ENCODE measurements at regions not wholly inside any gene's neighbourhood (a gene's known extent, or its start where the extent isn't known, plus 50 kb on each side); places are given as distances from the start of the nearest gene placed in this dataset.

- no peak for DNase-seq (ENCODE audit: low spot score)
Measured at GRCh38 chr2:67041051-67041450, 356.1 kb upstream of the ETAA1 start.

GRCh38 chr2:67043781-67044478 lies 353.2 kb upstream of the ETAA1 start:
- DNase-seq (ENCODE audit: low spot score): no peak

- no peak for DNase-seq (ENCODE audit: low spot score)
Measured at GRCh38 chr2:67046591-67046990, 350.5 kb upstream of the ETAA1 start.

- DNase-seq (ENCODE audit: low spot score): no peak
Measured at GRCh38 chr2:67048314-67048713, 348.8 kb upstream of the ETAA1 start.

GRCh38 chr2:67050622-67051021 lies 346.5 kb upstream of the ETAA1 start:
- no peak for DNase-seq (ENCODE audit: low spot score)

GRCh38 chr2:67054728-67055127 lies 342.4 kb upstream of the ETAA1 start:
- no peak for DNase-seq (ENCODE audit: low spot score)

- DNase-seq (ENCODE audit: low spot score): no peak
Measured at GRCh38 chr2:67055387-67056304, 341.5 kb upstream of the ETAA1 start.

GRCh38 chr2:67057123-67057522 lies 340.0 kb upstream of the ETAA1 start:
- DNase-seq (ENCODE audit: low spot score): no peak

GRCh38 chr2:67057901-67058703 lies 339.0 kb upstream of the ETAA1 start:
- DNase-seq (ENCODE audit: low spot score): peak; percentile 69

GRCh38 chr2:67065046-67065445 lies 332.1 kb upstream of the ETAA1 start:
- no peak for DNase-seq (ENCODE audit: low spot score)

- no peak for DNase-seq (ENCODE audit: low spot score)
Measured at GRCh38 chr2:67066782-67067181, 330.4 kb upstream of the ETAA1 start.

- no peak for DNase-seq (ENCODE audit: low spot score)
Measured at GRCh38 chr2:67067656-67068055, 329.5 kb upstream of the ETAA1 start.

- no peak for DNase-seq (ENCODE audit: low spot score)
Measured at GRCh38 chr2:67070826-67071225, 326.3 kb upstream of the ETAA1 start.

- DNase-seq (ENCODE audit: low spot score): no peak
Measured at GRCh38 chr2:67075056-67075455, 322.1 kb upstream of the ETAA1 start.

- DNase-seq (ENCODE audit: low spot score): no peak
Measured at GRCh38 chr2:67075530-67076238, 321.4 kb upstream of the ETAA1 start.

GRCh38 chr2:67076239-67076624 lies 320.9 kb upstream of the ETAA1 start:
- DNase-seq (ENCODE audit: low spot score): no peak

- DNase-seq (ENCODE audit: low spot score): no peak
Measured at GRCh38 chr2:67079729-67080128, 317.4 kb upstream of the ETAA1 start.

GRCh38 chr2:67082813-67083212 lies 314.3 kb upstream of the ETAA1 start:
- DNase-seq (ENCODE audit: low spot score): no peak

- DNase-seq (ENCODE audit: low spot score): peak; percentile 62
Measured at GRCh38 chr2:67083951-67084350, 313.2 kb upstream of the ETAA1 start.

- no peak for DNase-seq (ENCODE audit: low spot score)
Measured at GRCh38 chr2:67085146-67085545, 312.0 kb upstream of the ETAA1 start.

- DNase-seq (ENCODE audit: low spot score): no peak
Measured at GRCh38 chr2:67091681-67092080, 305.5 kb upstream of the ETAA1 start.

- no peak for DNase-seq (ENCODE audit: low spot score)
Measured at GRCh38 chr2:67095121-67095520, 302.0 kb upstream of the ETAA1 start.

Measured in cerebellar cortex (tissue), 1 donor.